Common myeloid progenitor, CD34-positive (primary cell): ENCODE measurements at regions not wholly inside any gene's neighbourhood (a gene's known extent, or its start where the extent isn't known, plus 50 kb on each side); places are given as distances from the start of the nearest gene placed in this dataset.
A peak's percentile ranks its signal among the peaks of the same experiment; 100 is the strongest.
"Not testable (repeated sequence)": the region's sequence is repeated elsewhere in the genome, so short reads cannot be mapped to it uniquely, and the experiment has no call there.

Experiments
- CTCF ChIA-PET: fragments of 350-600 bp; sonication (Branson Sonifier 250); formaldehyde crosslinking; loops from one replicate; lab custom pipeline; 2021; ENCODE audit warnings: antibody characterized with exemption; lab: Charles Lee
- POLR2A ChIA-PET: fragments of 350-600 bp; sonication (Branson Sonifier 250); formaldehyde crosslinking; loops from one replicate; lab custom pipeline; 2021; ENCODE audit warnings: antibody characterized with exemption; lab: Charles Lee
- DNase-seq, 3 donors: peaks; one replicate each; pipeline versions ENCODE4 v3.0.0 to v3.0.0-alpha.2; 2013
- H3K27ac ChIP-seq, 2 experiments: 1 replicate in 1 of 2; 2 replicates in 1 of 2; pipeline ENCODE4 v1.7.0; 2013; ENCODE audit warnings: inconsistent platforms in 2 of 2, low read length in 2 of 2, mild to moderate bottlenecking in 2 of 2, low read depth in 1 of 2, moderate library complexity in 1 of 2; ENCODE audit not compliant: severe bottlenecking in 2 of 2, insufficient read depth in 1 of 2, poor library complexity in 1 of 2
- H3K27me3 ChIP-seq, 5 experiments: replicated peaks in 2 of 5; 1 replicate in 3 of 5; 2 replicates in 2 of 5; pipeline versions ENCODE4 v1.6.1 to v1.7.0; 2013; ENCODE audit warnings: low read length in 4 of 5, mild to moderate bottlenecking in 2 of 5, moderate library complexity in 2 of 5, inconsistent platforms in 1 of 5; ENCODE audit not compliant: insufficient read depth in 5 of 5, control insufficient read depth in 4 of 5
- H3K36me3 ChIP-seq, 4 experiments: 1 replicate in 2 of 4; 2 replicates in 2 of 4; pipeline versions ENCODE4 v1.6.1 to v1.7.0; 2013; ENCODE audit warnings: low read length in 3 of 4, control low read depth in 1 of 4, mild to moderate bottlenecking in 1 of 4; ENCODE audit not compliant: control insufficient read depth in 4 of 4, insufficient read depth in 4 of 4
- H3K4me1 ChIP-seq, 4 experiments: 1 replicate in 3 of 4; 2 replicates in 1 of 4; pipeline versions ENCODE4 v1.6.1 to v1.7.1; 2013; ENCODE audit warnings: low read length in 3 of 4, mild to moderate bottlenecking in 3 of 4, control low read depth in 1 of 4, inconsistent platforms in 1 of 4, moderate library complexity in 1 of 4; ENCODE audit not compliant: control insufficient read depth in 4 of 4, insufficient read depth in 4 of 4; ENCODE audit errors: control extremely low read depth in 1 of 4
- H3K4me3 ChIP-seq, 7 experiments: 1 replicate in 4 of 7; 2 replicates in 3 of 7; pipeline versions ENCODE4 v1.5.1 to v1.7.0; 2013; ENCODE audit warnings: mild to moderate bottlenecking in 7 of 7, low read length in 6 of 7, moderate library complexity in 6 of 7, inconsistent platforms in 2 of 7, low read depth in 2 of 7, control low read depth in 1 of 7; ENCODE audit not compliant: insufficient read depth in 4 of 7, control insufficient read depth in 1 of 7; ENCODE audit errors: extremely low read depth in 1 of 7
- H3K9me3 ChIP-seq, 5 experiments: 1 replicate in 4 of 5; 2 replicates in 1 of 5; pipeline versions ENCODE4 v1.6.1 to v1.7.1; 2013; ENCODE audit warnings: low read length in 4 of 5, mild to moderate bottlenecking in 2 of 5, inconsistent platforms in 1 of 5, low read depth in 1 of 5, moderate library complexity in 1 of 5; ENCODE audit not compliant: control insufficient read depth in 4 of 5, insufficient read depth in 2 of 5; ENCODE audit errors: control extremely low read depth in 1 of 5
- WGBS: methylation state at CpG from one replicate; pipeline ENCODE4 v1.1.5; 2013; ENCODE audit not compliant: insufficient coverage; 5-methylcytosine and 5-hydroxymethylcytosine counted together

DNA sequence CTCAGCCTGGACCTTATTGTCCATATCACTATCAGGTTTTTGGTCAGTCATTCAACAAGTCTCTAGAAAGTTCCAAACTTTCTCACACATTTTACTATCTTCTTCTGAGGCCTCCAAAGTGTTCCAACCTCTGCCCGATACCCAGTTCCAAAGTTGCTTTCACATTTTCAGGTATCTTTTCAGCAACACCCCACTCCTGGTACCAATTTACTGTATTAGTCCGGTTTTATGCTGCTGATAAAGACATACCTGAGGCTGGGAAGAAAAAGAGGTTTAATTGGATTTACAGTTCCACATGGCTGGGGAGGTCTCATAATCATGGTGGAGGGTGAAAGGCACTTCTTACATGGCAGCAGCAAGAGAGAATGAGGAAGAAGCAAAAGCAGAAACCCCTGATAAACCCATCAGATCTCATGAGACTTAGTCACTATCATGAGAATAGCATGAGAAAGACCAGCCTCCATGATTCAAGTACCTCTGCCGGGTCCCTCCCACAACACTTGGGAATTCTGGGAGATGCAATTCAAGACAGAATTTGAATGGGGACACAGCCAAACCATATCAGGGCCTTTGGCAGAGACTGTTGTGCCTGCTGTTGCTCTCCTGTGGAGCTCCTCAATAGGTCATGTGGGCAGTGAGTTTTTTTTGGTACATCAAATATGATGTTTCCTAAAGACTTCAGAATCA, 256.0 kb downstream of the RPLP1 start:
- H3K27ac ChIP-seq, H3K4me1 ChIP-seq, POLR2A ChIA-PET, H3K27me3 ChIP-seq, H3K36me3 ChIP-seq, DNase-seq, H3K4me3 ChIP-seq, CTCF ChIA-PET: not testable (repeated sequence)
- peaks cover 0 to 14% (median 12%) of the 10 kb centered on the region in 5 experiments for H3K9me3 ChIP-seq
- 100% methylated on average over 1 of the region's 3 CpGs for WGBS

DNA sequence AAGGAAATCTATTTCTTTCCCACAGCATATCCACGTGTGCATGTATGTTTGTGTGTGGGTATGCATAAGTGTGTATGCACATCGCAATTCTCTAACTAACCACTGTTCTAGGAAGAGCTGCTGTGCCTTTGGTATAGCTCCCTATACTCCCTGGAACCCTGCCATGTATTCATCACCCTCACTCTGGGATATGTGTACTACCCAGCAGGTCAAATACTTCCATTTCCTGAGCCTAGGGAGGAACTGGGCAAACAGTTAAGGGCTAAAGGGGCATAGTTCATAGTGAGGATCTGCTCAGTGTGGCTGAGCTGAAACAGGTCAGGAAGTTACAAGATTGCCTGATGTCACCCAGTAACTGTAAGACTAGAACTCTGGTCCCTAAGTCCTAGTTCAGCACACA, 260.4 kb downstream of the RPLP1 start:
- H3K27ac ChIP-seq = no peak overlapping the region
- no CpG with 5 or more reads among the region's 2 CpGs for WGBS
- POLR2A ChIA-PET = no interaction called here
- H3K4me3 ChIP-seq = no peak overlapping the region
- H3K4me1 ChIP-seq = peaks cover 0 to 22% (median 3%) of the 10 kb centered on the region in 4 experiments
- H3K27me3 ChIP-seq = no peaks in the 10 kb centered on the region
- CTCF ChIA-PET = interaction anchor here (0.8 to 1.0 kb wide), 2 partner anchors 10 to 355 kb away, joined by 3 read pairs; no protein-coding TSS in a partner anchor
- H3K36me3 ChIP-seq = no peaks in the 10 kb centered on the region
- H3K9me3 ChIP-seq = peaks cover 0 to 9% (median 8%) of the 10 kb centered on the region in 5 experiments
- no peak for DNase-seq

GRCh38 chr15:69713726-69714559, 261.3 kb downstream of the RPLP1 start:
- no peak overlapping the region for H3K4me3 ChIP-seq
- no peak overlapping the region for H3K27ac ChIP-seq
- peaks cover 0 to 5% (median 1%) of the 10 kb centered on the region in 5 experiments for H3K9me3 ChIP-seq
- peak in 2 of 3 donors; percentile 54 to 66 for DNase-seq
- ChIA-PET CTCF (interaction anchor here (0.8 to 1.0 kb wide), 2 partner anchors 9 to 11 kb away, joined by 3 read pairs; no protein-coding TSS in a partner anchor), POLR2A (no interaction called here)
- WGBS = 78% methylated on average over 8 of the region's 9 CpGs
- H3K36me3 ChIP-seq = no peaks in the 10 kb centered on the region
- H3K27me3 ChIP-seq = no peaks in the 10 kb centered on the region
- H3K4me1 ChIP-seq = peaks cover 4 to 31% (median 8%) of the 10 kb centered on the region in 4 experiments

DNA sequence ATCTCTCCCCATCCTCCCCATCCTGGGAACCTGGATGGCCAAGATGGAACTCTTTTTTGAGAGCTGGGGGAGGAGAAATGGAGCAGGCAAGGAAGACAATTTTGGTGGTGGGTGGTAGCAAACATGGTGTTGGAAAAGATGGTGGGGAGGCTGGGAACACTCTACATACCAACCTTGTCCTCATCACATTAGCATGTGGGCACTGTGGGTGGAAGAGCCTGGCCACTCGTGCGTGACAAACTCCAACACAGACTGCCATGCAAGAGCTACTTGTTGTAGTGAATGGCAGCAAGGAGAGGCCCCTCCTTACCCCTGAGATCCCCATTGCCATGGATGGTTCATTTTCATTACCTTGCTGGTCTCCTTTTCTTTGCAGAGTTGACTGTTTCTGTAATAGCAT, 262.6 kb downstream of the RPLP1 start:
- H3K4me1 ChIP-seq = peaks cover 17 to 44% (median 20%) of the 10 kb centered on the region in 4 experiments
- ChIA-PET CTCF (no interaction called here), POLR2A (no interaction called here)
- no peaks in the 10 kb centered on the region for H3K9me3 ChIP-seq
- no peak overlapping the region for H3K27ac ChIP-seq
- H3K36me3 ChIP-seq = no peaks in the 10 kb centered on the region
- no peaks in the 10 kb centered on the region for H3K27me3 ChIP-seq
- WGBS = 65% methylated on average over 2 of the region's 2 CpGs
- no peak overlapping the region for H3K4me3 ChIP-seq
- no peak for DNase-seq

DNA sequence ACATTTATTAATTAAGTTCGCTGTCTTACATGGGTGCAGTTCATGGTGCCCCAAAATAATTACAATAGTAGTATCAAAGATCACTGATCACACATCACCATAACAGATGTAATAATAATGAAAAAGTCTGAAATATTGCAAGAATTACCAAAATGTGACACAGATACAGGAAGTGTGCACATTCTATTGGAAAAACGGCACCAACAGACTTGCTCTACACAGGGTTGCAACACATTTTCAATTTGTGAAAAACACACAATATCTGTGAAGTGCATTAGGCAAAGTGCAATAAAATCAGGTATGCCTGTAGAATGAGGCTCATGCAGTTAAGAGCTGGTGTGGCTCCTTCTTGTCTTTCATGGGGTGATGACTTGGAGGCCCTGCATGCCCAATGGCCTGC, 265.8 kb downstream of the RPLP1 start:
- 100% methylated on average over 1 of the region's 2 CpGs for WGBS
- no peaks in the 10 kb centered on the region for H3K27me3 ChIP-seq
- peak overlapping the region; percentile 64 to 81 for H3K27ac ChIP-seq
- POLR2A ChIA-PET = no interaction called here
- H3K9me3 ChIP-seq = no peaks in the 10 kb centered on the region
- CTCF ChIA-PET = interaction anchor here (1.3 kb wide), 1 partner anchor 31 kb away, joined by 6 read pairs; no protein-coding TSS in a partner anchor
- peaks cover 35 to 70% (median 43%) of the 10 kb centered on the region in 4 experiments for H3K4me1 ChIP-seq
- H3K36me3 ChIP-seq = no peaks in the 10 kb centered on the region
- H3K4me3 ChIP-seq = peak overlapping the region in 1 of 7 experiments; percentile 5
- no peak for DNase-seq

- Histone ChIP-seq H3K4me3 (peak overlapping the region in 2 of 7 experiments; percentile 5 to 19), H3K4me1 (peaks cover 35 to 71% (median 46%) of the 10 kb centered on the region in 4 experiments), H3K36me3 (no peaks in the 10 kb centered on the region), H3K27ac (peak overlapping the region; percentile 64 to 81), H3K9me3 (no peaks in the 10 kb centered on the region), H3K27me3 (no peaks in the 10 kb centered on the region)
- DNase-seq = peak; percentile 73 to 96 (median 95)
- ChIA-PET CTCF (interaction anchor here (1.2 to 1.4 kb wide), 3 partner anchors 17 to 50 kb away, joined by 3 to 6 read pairs (median 3); no protein-coding TSS in a partner anchor), POLR2A (interaction anchor here (0.6 kb wide), 1 partner anchor 22 kb away, joined by 3 read pairs; no protein-coding TSS in a partner anchor)
- 25% methylated on average over 4 of the region's 4 CpGs for WGBS
Measured at GRCh38 chr15:69718916-69719315, 266.3 kb downstream of the RPLP1 start.
